ENCODE measurements at regions not wholly inside any gene's neighbourhood (a gene's known extent, or its start where the extent isn't known, plus 50 kb on each side); places are given as distances from the start of the nearest gene placed in this dataset.
"Not testable (repeated sequence)": the region's sequence is repeated elsewhere in the genome, so short reads cannot be mapped to it uniquely, and the experiment has no call there.

GRCh38 chr1:88618331-88618730, 65.7 kb upstream of the PKN2 start:
- DNase-seq = no peak

GRCh38 chr1:88623101-88623500, 61.0 kb upstream of the PKN2 start:
- DNase-seq = not testable (repeated sequence)
